ENCODE measurements at regions not wholly inside any gene's neighbourhood (a gene's known extent, or its start where the extent isn't known, plus 50 kb on each side); places are given as distances from the start of the nearest gene placed in this dataset.

DNA sequence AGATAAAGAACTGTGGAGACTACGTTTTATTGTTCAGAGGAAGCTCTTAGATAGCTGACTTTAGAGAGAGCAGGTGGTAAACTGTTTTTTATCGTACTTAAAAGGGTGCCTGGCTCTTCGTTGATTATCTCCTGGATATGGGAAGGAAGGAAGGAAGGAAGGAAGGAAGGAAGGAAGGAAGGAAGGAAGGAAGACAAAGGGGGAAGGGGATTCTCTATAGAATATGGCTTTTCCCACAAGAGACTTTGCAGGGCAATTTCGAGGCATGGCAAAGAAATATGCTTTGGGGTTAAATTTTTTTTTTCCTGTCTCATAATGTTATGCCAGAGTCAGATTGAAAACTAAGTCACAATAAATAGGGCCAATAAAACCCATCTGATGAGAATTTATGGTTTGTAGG is 271.9 kb upstream of the POU1F1 start:
- ChIA-PET POLR2A (no interaction called here), CTCF (no interaction called here)
- no peaks in the 10 kb centered on the region for H3K4me1 ChIP-seq (ENCODE audit: control insufficient read depth, extremely low read depth, insufficient read depth, low read length)
- H3K79me2 ChIP-seq (ENCODE audit: control insufficient read depth, insufficient read depth, low read length), result no peaks in the 10 kb centered on the region
- H3K9me1 ChIP-seq (replicated peaks; ENCODE audit: control insufficient read depth, extremely low read depth, insufficient read depth, low read length), result no peaks in the 10 kb centered on the region
- DNase-seq (ENCODE audit: low read depth, low spot score), result no peak
- H3K9ac ChIP-seq (replicated peaks; ENCODE audit: extremely low read depth, insufficient read depth, low read length), result no peak overlapping the region
- TF ChIP-seq, protein P1, sequence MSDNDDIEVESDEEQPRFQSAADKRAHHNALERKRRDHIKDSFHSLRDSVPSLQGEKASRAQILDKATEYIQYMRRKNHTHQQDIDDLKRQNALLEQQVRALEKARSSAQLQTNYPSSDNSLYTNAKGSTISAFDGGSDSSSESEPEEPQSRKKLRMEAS (IDR thresholded peaks at IDR 0.05; ENCODE audit: insufficient read depth, insufficient read length), result no peak
- TF ChIP-seq POLR2A (IDR thresholded peaks at IDR 0.05; ENCODE audit: low read depth, low read length) (no peak), CTCF (IDR thresholded peaks at IDR 0.05; ENCODE audit: extremely low read depth in 1 of 2, insufficient read depth in 1 of 2, low read depth in 1 of 2, low read length in 2 of 2) (no peak), FOS (IDR thresholded peaks at IDR 0.05; ENCODE audit: borderline replicate concordance, insufficient read depth, low read length) (no peak), GATA2 (IDR thresholded peaks at IDR 0.05; ENCODE audit: insufficient read depth, insufficient read length, low read depth, low read length) (no peak), EZH2 (IDR thresholded peaks at IDR 0.05; ENCODE audit: borderline replicate concordance, low read depth, low read length, severe bottlenecking) (no peak), MYC (IDR thresholded peaks at IDR 0.05; ENCODE audit: low read depth, low read length) (no peak), POLR2AphosphoS5 (IDR thresholded peaks at IDR 0.05; ENCODE audit: insufficient read depth, low read depth, low read length) (no peak), JUN (IDR thresholded peaks at IDR 0.05; ENCODE audit: borderline replicate concordance, insufficient read depth, insufficient read length, low read depth) (no peak)
- H2AFZ ChIP-seq (ENCODE audit: low read depth, low read length), result no peak overlapping the region
- H3K4me3 ChIP-seq (replicated peaks in 1 of 3; ENCODE audit: insufficient read depth in 1 of 3, low read depth in 1 of 3, low read length in 3 of 3), result no peak overlapping the region
- BruUV-seq (replicated peaks), result no TSS peak
- no peak overlapping the region for H3K27ac ChIP-seq (ENCODE audit: insufficient read depth, low read depth, low read length)
- no peaks in the 10 kb centered on the region for H3K36me3 ChIP-seq (ENCODE audit: control insufficient read depth in 2 of 2, extremely low read depth in 1 of 2, insufficient read depth in 2 of 2, low read length in 2 of 2)
- H3K9me3 ChIP-seq (replicated peaks; ENCODE audit: control insufficient read depth, insufficient read depth, low read length), result no peaks in the 10 kb centered on the region
- H4K20me1 ChIP-seq (replicated peaks; ENCODE audit: control insufficient read depth, extremely low read depth, insufficient read depth, low read length), result no peaks in the 10 kb centered on the region
- H3K27me3 ChIP-seq (ENCODE audit: control insufficient read depth in 2 of 2, insufficient read depth in 2 of 2, low read length in 2 of 2), result peaks cover 0 to 3% of the 10 kb centered on the region in 2 experiments
- dilution Hi-C loops (cut with MboI; ENCODE audit: extremely low pct_ligation_motif_present, low sequenced_read_pairs), result no loop called here
- no peak overlapping the region for H3K4me2 ChIP-seq (ENCODE audit: insufficient read depth, low read length)
- intact Hi-C loops (cut with micrococcal nuclease), result no loop called here
- FAIRE-seq, result no peak
